Kidney (tissue), 13 donors: ENCODE measurements at regions not wholly inside any gene's neighbourhood (a gene's known extent, or its start where the extent isn't known, plus 50 kb on each side); places are given as distances from the start of the nearest gene placed in this dataset.

Experiments used
- DNase-seq, 5 donors: peaks; one replicate each; pipeline ENCODE4 v3.0.0-alpha.2; 2013 to 2020
- FAIRE-seq: peaks from 2 replicates; lab custom pipeline; 2012; peaks lifted over from hg19 to GRCh38; lab: Jason Lieb, UNC
- H3K27ac ChIP-seq, 2 donors: one replicate each; pipeline ENCODE4 v1.7.0; 2013; ENCODE audit warnings: low read depth in 2 of 2, low read length in 2 of 2, inconsistent platforms in 1 of 2
- H3K27me3 ChIP-seq: one replicate; pipeline ENCODE4 v1.7.1; 2013; ENCODE audit warnings: low read length, inconsistent platforms; ENCODE audit not compliant: control insufficient read depth, insufficient read depth
- H3K36me3 ChIP-seq, 3 donors: one replicate each; pipeline versions ENCODE4 v1.7.0 to v1.7.1; 2013; ENCODE audit warnings: low read length in 3 of 3, control low read depth in 1 of 3, inconsistent platforms in 1 of 3; ENCODE audit not compliant: insufficient read depth in 3 of 3, control insufficient read depth in 2 of 3
- H3K4me1 ChIP-seq, 3 donors: one replicate each; pipeline versions ENCODE4 v1.7.0 to v1.7.1; 2013; ENCODE audit warnings: low read length in 3 of 3, inconsistent platforms in 1 of 3, low read depth in 1 of 3; ENCODE audit not compliant: control insufficient read depth in 2 of 3, insufficient read depth in 2 of 3
- H3K4me3 ChIP-seq, 3 donors: one replicate each; pipeline versions ENCODE4 v1.7.0 to v1.8.1; 2013; ENCODE audit warnings: low read length in 3 of 3, control low read depth in 1 of 3, inconsistent platforms in 1 of 3
- H3K9ac ChIP-seq, 3 donors: one replicate each; pipeline versions ENCODE4 v1.7.0 to v1.7.1; 2013; ENCODE audit warnings: low read length in 3 of 3, control low read depth in 1 of 3, inconsistent platforms in 1 of 3
- H3K9me3 ChIP-seq, 3 donors: one replicate each; pipeline versions ENCODE4 v1.7.0 to v1.7.1; 2013; ENCODE audit warnings: low read length in 3 of 3, control low read depth in 1 of 3, inconsistent platforms in 1 of 3; ENCODE audit not compliant: control insufficient read depth in 2 of 3, insufficient read depth in 1 of 3
- intact Hi-C: fragments of 100-400 bp; cut with DNase I; formaldehyde crosslinking; loops from one replicate; pipeline ENCODE4 v1.11.1; 2022
- TF ChIP-seq, protein P1 (sequence below): IDR thresholded peaks from 3 replicates; pipeline ENCODE4 v1.5.1; 2012; ENCODE audit warnings: mild to moderate bottlenecking, moderate library complexity, borderline replicate concordance; ENCODE audit not compliant: insufficient read depth; ENCODE audit errors: extremely low read depth
- donor health status: control.
- donor health status: control.
- donor health status: control.
- donor health status: control.
- donor health status: control.
- donor health status: DM: yes; HTN: yes; CAD: no.
- donor health status: Normal renal cell carcinoma (clear cell type).

DNA sequence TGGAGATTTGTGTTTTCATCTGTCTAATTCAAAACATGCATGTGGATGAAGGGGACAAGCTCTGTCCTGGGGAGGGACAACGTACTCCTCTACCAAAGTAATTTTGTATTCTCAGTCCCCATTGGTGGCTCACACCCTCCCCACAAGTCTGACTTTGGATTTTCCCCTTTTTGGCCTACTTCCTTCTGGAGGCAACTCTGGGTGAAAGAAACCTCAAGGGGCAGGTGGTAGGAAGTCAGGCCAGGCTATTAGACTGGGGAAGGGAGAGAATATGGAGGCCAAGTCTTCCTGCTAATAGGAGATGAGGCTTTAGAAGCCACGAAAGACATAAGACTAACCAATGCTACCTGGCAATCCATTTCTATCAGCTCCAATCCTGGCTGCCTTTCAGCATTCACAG lies 124.9 kb upstream of the RASGRP1 start:
- TF ChIP-seq, protein P1, sequence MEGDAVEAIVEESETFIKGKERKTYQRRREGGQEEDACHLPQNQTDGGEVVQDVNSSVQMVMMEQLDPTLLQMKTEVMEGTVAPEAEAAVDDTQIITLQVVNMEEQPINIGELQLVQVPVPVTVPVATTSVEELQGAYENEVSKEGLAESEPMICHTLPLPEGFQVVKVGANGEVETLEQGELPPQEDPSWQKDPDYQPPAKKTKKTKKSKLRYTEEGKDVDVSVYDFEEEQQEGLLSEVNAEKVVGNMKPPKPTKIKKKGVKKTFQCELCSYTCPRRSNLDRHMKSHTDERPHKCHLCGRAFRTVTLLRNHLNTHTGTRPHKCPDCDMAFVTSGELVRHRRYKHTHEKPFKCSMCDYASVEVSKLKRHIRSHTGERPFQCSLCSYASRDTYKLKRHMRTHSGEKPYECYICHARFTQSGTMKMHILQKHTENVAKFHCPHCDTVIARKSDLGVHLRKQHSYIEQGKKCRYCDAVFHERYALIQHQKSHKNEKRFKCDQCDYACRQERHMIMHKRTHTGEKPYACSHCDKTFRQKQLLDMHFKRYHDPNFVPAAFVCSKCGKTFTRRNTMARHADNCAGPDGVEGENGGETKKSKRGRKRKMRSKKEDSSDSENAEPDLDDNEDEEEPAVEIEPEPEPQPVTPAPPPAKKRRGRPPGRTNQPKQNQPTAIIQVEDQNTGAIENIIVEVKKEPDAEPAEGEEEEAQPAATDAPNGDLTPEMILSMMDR, result no peak
- Histone ChIP-seq H3K4me1 (no peaks in the 10 kb centered on the region), H3K4me3 (no peak overlapping the region), H3K9me3 (no peaks in the 10 kb centered on the region), H3K27ac (peak overlapping the region in 1 of 2 donors; percentile 49), H3K36me3 (no peaks in the 10 kb centered on the region), H3K9ac (no peak overlapping the region), H3K27me3 (no peaks in the 10 kb centered on the region)
- DNase-seq, result no peak
- FAIRE-seq, result no peak
- intact Hi-C loops, result loop anchor here (10.0 kb wide), 1 partner anchor 215 kb away; no protein-coding TSS in a partner anchor

DNA sequence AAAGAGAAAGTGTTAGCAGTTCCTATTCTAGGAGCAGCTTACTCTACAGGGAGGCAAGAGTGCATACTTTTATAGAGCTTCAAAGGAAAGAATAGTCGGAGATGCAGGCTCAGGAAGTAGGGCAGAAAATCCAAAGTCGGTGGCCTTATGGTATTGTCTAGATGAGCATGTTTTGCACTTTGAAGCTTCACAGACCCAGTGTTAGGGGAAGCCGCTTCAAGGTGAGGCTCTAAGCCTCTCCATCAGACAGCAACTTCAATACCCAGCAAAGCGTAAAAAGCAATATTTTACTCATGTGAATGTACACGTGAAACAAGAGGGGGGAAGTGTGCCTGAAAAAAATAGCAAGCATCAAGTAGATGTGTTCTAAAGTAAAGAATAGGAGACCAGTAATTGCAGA lies 125.6 kb upstream of the RASGRP1 start:
- no peak overlapping the region for H3K4me3 ChIP-seq
- intact Hi-C loops, result no loop called here
- H3K36me3 ChIP-seq, result no peaks in the 10 kb centered on the region
- no peaks in the 10 kb centered on the region for H3K27me3 ChIP-seq
- TF ChIP-seq, protein P1, result no peak
- peak overlapping the region in 1 of 2 donors; percentile 49 for H3K27ac ChIP-seq
- H3K4me1 ChIP-seq, result no peaks in the 10 kb centered on the region
- FAIRE-seq (no peak), DNase-seq (no peak)
- no peaks in the 10 kb centered on the region for H3K9me3 ChIP-seq
- H3K9ac ChIP-seq, result no peak overlapping the region

DNA sequence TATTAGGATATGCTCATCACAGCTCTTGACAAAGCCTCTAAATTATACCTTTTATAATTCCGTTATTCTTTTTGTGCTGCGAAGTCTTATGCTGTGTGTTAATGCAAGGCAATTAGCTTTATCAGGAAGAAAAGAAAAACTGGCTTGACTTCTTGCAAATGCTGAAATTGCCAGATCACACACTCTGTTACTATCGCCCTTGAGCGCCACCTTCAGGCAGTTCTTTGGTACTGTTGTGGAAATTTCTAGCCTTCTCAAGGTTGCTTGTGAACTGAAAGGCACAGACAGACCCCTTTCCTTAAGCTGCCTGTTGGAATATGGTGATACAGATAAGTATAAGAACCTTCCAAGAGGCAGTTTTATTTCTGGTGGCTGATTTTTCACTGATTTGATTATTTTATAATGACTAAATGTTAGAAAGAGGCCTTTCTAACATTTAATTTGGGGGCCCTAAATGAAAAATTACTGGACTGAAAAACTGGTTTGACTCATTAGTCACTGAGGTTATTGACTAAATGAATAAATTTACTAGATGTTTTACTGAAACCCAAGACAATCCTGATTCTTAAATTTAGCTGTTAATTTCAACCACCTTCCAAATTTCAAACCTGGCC lies 126.2 kb upstream of the RASGRP1 start:
- TF ChIP-seq, protein P1, result peak; percentile 75
- Histone ChIP-seq H3K36me3 (no peaks in the 10 kb centered on the region), H3K9me3 (no peaks in the 10 kb centered on the region), H3K27ac (peak overlapping the region in 1 of 2 donors; percentile 53), H3K27me3 (no peaks in the 10 kb centered on the region), H3K4me1 (no peaks in the 10 kb centered on the region), H3K4me3 (no peak overlapping the region), H3K9ac (no peak overlapping the region)
- intact Hi-C loops, result no loop called here
- FAIRE-seq (peak; percentile 87), DNase-seq (peak in 4 of 5 donors; percentile 75 to 93 (median 86))
